ENCODE measurements at regions not wholly inside any gene's neighbourhood (a gene's known extent, or its start where the extent isn't known, plus 50 kb on each side); places are given as distances from the start of the nearest gene placed in this dataset.

DNA sequence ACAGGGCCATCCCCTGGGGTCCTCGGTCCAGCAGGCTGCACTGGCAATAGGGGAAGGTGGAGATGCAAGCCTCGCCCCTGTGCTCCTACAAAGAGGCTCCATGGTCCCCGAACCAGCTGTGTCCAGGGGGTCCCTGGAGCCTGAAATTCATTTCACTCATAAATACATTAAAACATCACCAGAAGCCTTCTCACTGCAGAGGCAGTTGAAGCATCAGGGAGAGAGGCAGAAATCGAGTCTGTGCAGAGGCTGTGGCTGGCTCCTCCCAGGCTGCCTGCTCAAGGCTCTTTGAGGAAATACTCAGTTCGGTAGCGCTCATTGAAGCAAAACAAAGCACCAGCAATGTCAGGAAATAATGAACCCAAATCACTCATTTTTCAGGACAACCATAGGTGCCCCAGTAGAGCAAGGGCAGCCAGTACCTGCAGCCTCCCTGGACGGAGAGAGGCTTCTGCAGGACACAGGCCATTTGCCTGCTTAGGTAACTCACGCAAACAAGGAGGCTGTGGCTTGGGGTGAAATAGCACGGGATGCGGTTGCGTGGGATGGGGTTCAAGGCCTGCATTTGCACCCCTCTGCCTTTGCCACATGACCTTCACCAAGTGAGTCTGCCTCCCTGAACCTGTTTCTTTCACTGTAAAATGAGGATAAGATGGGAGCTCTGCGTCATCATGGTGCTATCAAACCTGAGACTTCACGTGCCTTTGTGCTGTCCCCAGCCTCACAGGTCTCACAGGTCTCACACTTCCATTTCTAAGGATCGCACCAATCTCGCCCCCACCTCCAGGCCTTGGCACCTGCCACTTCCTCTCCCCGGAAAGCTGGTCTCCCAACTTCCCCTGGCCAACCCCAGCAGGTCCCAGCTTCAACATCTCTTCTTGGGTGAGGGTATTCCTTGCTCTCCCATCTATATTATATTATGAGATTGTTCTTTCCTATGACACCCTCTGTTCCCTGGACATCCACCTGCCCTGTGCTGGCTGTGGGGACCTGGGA is 84.3 kb upstream of the SHISAL1 start:
- TF ChIP-seq, protein P1, sequence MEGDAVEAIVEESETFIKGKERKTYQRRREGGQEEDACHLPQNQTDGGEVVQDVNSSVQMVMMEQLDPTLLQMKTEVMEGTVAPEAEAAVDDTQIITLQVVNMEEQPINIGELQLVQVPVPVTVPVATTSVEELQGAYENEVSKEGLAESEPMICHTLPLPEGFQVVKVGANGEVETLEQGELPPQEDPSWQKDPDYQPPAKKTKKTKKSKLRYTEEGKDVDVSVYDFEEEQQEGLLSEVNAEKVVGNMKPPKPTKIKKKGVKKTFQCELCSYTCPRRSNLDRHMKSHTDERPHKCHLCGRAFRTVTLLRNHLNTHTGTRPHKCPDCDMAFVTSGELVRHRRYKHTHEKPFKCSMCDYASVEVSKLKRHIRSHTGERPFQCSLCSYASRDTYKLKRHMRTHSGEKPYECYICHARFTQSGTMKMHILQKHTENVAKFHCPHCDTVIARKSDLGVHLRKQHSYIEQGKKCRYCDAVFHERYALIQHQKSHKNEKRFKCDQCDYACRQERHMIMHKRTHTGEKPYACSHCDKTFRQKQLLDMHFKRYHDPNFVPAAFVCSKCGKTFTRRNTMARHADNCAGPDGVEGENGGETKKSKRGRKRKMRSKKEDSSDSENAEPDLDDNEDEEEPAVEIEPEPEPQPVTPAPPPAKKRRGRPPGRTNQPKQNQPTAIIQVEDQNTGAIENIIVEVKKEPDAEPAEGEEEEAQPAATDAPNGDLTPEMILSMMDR (IDR thresholded peaks at IDR 0.05; ENCODE audit: poor library complexity, severe bottlenecking): no peak
- TF ChIP-seq POLR2AphosphoS5 (IDR thresholded peaks at IDR 0.05) (no peak), EZH2 (IDR thresholded peaks at IDR 0.05; ENCODE audit: borderline replicate concordance, insufficient read depth, low read length, poor library complexity, severe bottlenecking) (no peak), TAF1 (IDR thresholded peaks at IDR 0.05; ENCODE audit: low read depth) (no peak), EP300 (conservative IDR thresholded peaks at IDR 0.05; ENCODE audit: poor library complexity, severe bottlenecking) (no peak)
- TF ChIP-seq, protein P2, sequence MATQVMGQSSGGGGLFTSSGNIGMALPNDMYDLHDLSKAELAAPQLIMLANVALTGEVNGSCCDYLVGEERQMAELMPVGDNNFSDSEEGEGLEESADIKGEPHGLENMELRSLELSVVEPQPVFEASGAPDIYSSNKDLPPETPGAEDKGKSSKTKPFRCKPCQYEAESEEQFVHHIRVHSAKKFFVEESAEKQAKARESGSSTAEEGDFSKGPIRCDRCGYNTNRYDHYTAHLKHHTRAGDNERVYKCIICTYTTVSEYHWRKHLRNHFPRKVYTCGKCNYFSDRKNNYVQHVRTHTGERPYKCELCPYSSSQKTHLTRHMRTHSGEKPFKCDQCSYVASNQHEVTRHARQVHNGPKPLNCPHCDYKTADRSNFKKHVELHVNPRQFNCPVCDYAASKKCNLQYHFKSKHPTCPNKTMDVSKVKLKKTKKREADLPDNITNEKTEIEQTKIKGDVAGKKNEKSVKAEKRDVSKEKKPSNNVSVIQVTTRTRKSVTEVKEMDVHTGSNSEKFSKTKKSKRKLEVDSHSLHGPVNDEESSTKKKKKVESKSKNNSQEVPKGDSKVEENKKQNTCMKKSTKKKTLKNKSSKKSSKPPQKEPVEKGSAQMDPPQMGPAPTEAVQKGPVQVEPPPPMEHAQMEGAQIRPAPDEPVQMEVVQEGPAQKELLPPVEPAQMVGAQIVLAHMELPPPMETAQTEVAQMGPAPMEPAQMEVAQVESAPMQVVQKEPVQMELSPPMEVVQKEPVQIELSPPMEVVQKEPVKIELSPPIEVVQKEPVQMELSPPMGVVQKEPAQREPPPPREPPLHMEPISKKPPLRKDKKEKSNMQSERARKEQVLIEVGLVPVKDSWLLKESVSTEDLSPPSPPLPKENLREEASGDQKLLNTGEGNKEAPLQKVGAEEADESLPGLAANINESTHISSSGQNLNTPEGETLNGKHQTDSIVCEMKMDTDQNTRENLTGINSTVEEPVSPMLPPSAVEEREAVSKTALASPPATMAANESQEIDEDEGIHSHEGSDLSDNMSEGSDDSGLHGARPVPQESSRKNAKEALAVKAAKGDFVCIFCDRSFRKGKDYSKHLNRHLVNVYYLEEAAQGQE (IDR thresholded peaks at IDR 0.05; ENCODE audit: borderline replicate concordance): no peak
